ENCODE measurements at regions not wholly inside any gene's neighbourhood (a gene's known extent, or its start where the extent isn't known, plus 50 kb on each side); places are given as distances from the start of the nearest gene placed in this dataset.
"Not testable (repeated sequence)": the region's sequence is repeated elsewhere in the genome, so short reads cannot be mapped to it uniquely, and the experiment has no call there.

- Histone ChIP-seq H4K20me1 (ENCODE audit: insufficient read depth, low read length) (no peaks in the 10 kb centered on the region), H3K4me3 (ENCODE audit: low read length) (no peak overlapping the region), H3F3A (ENCODE audit: insufficient read depth, low read length) (no peaks in the 10 kb centered on the region), H3K36me3 (replicated peaks; ENCODE audit: insufficient read depth, low read length) (no peaks in the 10 kb centered on the region), H3K4me2 (ENCODE audit: low read depth, low read length) (no peak overlapping the region), H3K79me2 (ENCODE audit: low read length) (no peaks in the 10 kb centered on the region), H3K4me1 (ENCODE audit: low read length) (no peaks in the 10 kb centered on the region), H3K27me3 (replicated peaks; ENCODE audit: insufficient read depth, low read length) (no peaks in the 10 kb centered on the region), H3K9me2 (replicated peaks; ENCODE audit: insufficient read depth, low read length) (no peaks in the 10 kb centered on the region), H2AFZ (ENCODE audit: low read length) (no peak overlapping the region), H3K27ac (ENCODE audit: low read length) (no peak overlapping the region), H3K9me3 (replicated peaks; ENCODE audit: insufficient read depth, low read length) (no peaks in the 10 kb centered on the region), H3K9ac (ENCODE audit: low read length) (no peak overlapping the region)
- no peak for DNase-seq
- TF ChIP-seq EZH2phosphoT487 (IDR thresholded peaks at IDR 0.05; ENCODE audit: low read length) (no peak), EZH2 (optimal IDR thresholded peaks at IDR 0.05; ENCODE audit: low read depth, low read length) (no peak), CTCF (IDR thresholded peaks at IDR 0.05; ENCODE audit: low read length) (no peak)
Observed at GRCh38 chr3:36178018-36178417, 202.3 kb upstream of the STAC start.

GRCh38 chr3:36182024-36182423, 198.3 kb upstream of the STAC start:
- Histone ChIP-seq H3K9ac (ENCODE audit: low read length) (no peak overlapping the region), H3K9me3 (replicated peaks; ENCODE audit: insufficient read depth, low read length) (no peaks in the 10 kb centered on the region)

GRCh38 chr3:36187197-36187596, 193.1 kb upstream of the STAC start:
- H3K9me2 ChIP-seq (replicated peaks; ENCODE audit: insufficient read depth, low read length); DNase-seq; H3K79me2 ChIP-seq (ENCODE audit: low read length); H3K36me3 ChIP-seq (replicated peaks; ENCODE audit: insufficient read depth, low read length); H3K9ac ChIP-seq (ENCODE audit: low read length); H3K27ac ChIP-seq (ENCODE audit: low read length); H3K4me2 ChIP-seq (ENCODE audit: low read depth, low read length); H3K4me1 ChIP-seq (ENCODE audit: low read length); H2AFZ ChIP-seq (ENCODE audit: low read length); H3K4me3 ChIP-seq (ENCODE audit: low read length); H3F3A ChIP-seq (ENCODE audit: insufficient read depth, low read length); H3K27me3 ChIP-seq (replicated peaks; ENCODE audit: insufficient read depth, low read length); H3K9me3 ChIP-seq (replicated peaks; ENCODE audit: insufficient read depth, low read length); H4K20me1 ChIP-seq (ENCODE audit: insufficient read depth, low read length): not testable (repeated sequence)

More at GRCh38 chr3:36182024-36182423, 198.3 kb upstream of the STAC start:
- no peak overlapping the region for H3K27ac ChIP-seq (ENCODE audit: low read length)
- no peaks in the 10 kb centered on the region for H3K27me3 ChIP-seq (replicated peaks; ENCODE audit: insufficient read depth, low read length)
- no peaks in the 10 kb centered on the region for H3K4me1 ChIP-seq (ENCODE audit: low read length)
- no peak overlapping the region for H3K4me2 ChIP-seq (ENCODE audit: low read depth, low read length)
- no peaks in the 10 kb centered on the region for H3F3A ChIP-seq (ENCODE audit: insufficient read depth, low read length)
- H3K36me3 ChIP-seq (replicated peaks; ENCODE audit: insufficient read depth, low read length): no peaks in the 10 kb centered on the region
- no peak for DNase-seq
- no peaks in the 10 kb centered on the region for H4K20me1 ChIP-seq (ENCODE audit: insufficient read depth, low read length)
- H3K79me2 ChIP-seq (ENCODE audit: low read length): no peaks in the 10 kb centered on the region
- no peak for TF ChIP-seq CTCF (IDR thresholded peaks at IDR 0.05; ENCODE audit: low read length)
- no peak for TF ChIP-seq EZH2phosphoT487 (IDR thresholded peaks at IDR 0.05; ENCODE audit: low read length)
- no peak for TF ChIP-seq EZH2 (optimal IDR thresholded peaks at IDR 0.05; ENCODE audit: low read depth, low read length)
- no peak overlapping the region for H2AFZ ChIP-seq (ENCODE audit: low read length)
- H3K9me2 ChIP-seq (replicated peaks; ENCODE audit: insufficient read depth, low read length): no peaks in the 10 kb centered on the region
- H3K4me3 ChIP-seq (ENCODE audit: low read length): no peak overlapping the region

- H3K36me3 ChIP-seq (replicated peaks; ENCODE audit: insufficient read depth, low read length): no peaks in the 10 kb centered on the region
- H3K9ac ChIP-seq (ENCODE audit: low read length): no peak overlapping the region
- H3K4me3 ChIP-seq (ENCODE audit: low read length): no peak overlapping the region
- no peaks in the 10 kb centered on the region for H3K9me3 ChIP-seq (replicated peaks; ENCODE audit: insufficient read depth, low read length)
- no peak overlapping the region for H3K27ac ChIP-seq (ENCODE audit: low read length)
- H4K20me1 ChIP-seq (ENCODE audit: insufficient read depth, low read length): no peaks in the 10 kb centered on the region
- no peak overlapping the region for H2AFZ ChIP-seq (ENCODE audit: low read length)
- no peak overlapping the region for H3K4me2 ChIP-seq (ENCODE audit: low read depth, low read length)
- H3F3A ChIP-seq (ENCODE audit: insufficient read depth, low read length): no peaks in the 10 kb centered on the region
- no peaks in the 10 kb centered on the region for H3K79me2 ChIP-seq (ENCODE audit: low read length)
- DNase-seq: no peak
- H3K9me2 ChIP-seq (replicated peaks; ENCODE audit: insufficient read depth, low read length): no peaks in the 10 kb centered on the region
- no peaks in the 10 kb centered on the region for H3K4me1 ChIP-seq (ENCODE audit: low read length)
- TF ChIP-seq EZH2 (optimal IDR thresholded peaks at IDR 0.05; ENCODE audit: low read depth, low read length) (no peak), CTCF (IDR thresholded peaks at IDR 0.05; ENCODE audit: low read length) (no peak), EZH2phosphoT487 (IDR thresholded peaks at IDR 0.05; ENCODE audit: low read length) (no peak)
- H3K27me3 ChIP-seq (replicated peaks; ENCODE audit: insufficient read depth, low read length): no peaks in the 10 kb centered on the region
Observed at GRCh38 chr3:36192901-36193300, 187.4 kb upstream of the STAC start.
